DOHH2 (cell line): ENCODE measurements at regions not wholly inside any gene's neighbourhood (a gene's known extent, or its start where the extent isn't known, plus 50 kb on each side); places are given as distances from the start of the nearest gene placed in this dataset.

ENCODE experiments used
- EZH2phosphoT487 ChIP-seq: fragments of 200-600 bp; sonication (generic); IDR thresholded peaks from 2 replicates; pipeline ENCODE4 v1.6.1; 2017; ENCODE audit warnings: borderline replicate concordance, mild to moderate bottlenecking, antibody characterized with exemption, low read length, moderate library complexity, mixed read lengths
- TF ChIP-seq, protein P1 (sequence below): fragments of 200-600 bp; sonication (generic); IDR thresholded peaks from one replicate; pipeline ENCODE4 v1.5.1; 2014; ENCODE audit warnings: antibody characterized with exemption, mild to moderate bottlenecking, low read depth, low read length; ENCODE audit not compliant: poor library complexity, severe bottlenecking

DNA sequence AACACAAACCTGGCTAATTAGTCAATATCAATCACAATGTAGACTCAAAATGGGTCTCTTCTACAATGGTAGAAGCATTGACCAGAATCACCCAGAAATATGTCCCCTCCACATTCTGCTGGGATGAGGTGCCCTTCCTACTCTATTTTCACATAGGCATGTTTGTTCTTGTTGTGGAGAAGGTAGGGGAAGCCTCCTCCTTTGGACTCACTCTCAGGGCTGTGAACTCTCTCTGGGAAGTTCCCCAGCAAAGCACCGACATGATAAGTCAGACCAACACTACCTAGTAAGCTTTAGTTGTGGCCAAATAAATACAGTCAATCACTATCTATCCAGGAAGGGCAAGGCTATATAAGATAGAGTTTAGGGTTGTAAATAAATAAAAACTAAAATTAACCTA is 194.5 kb upstream of the UBL3 start:
- TF ChIP-seq, protein P1, sequence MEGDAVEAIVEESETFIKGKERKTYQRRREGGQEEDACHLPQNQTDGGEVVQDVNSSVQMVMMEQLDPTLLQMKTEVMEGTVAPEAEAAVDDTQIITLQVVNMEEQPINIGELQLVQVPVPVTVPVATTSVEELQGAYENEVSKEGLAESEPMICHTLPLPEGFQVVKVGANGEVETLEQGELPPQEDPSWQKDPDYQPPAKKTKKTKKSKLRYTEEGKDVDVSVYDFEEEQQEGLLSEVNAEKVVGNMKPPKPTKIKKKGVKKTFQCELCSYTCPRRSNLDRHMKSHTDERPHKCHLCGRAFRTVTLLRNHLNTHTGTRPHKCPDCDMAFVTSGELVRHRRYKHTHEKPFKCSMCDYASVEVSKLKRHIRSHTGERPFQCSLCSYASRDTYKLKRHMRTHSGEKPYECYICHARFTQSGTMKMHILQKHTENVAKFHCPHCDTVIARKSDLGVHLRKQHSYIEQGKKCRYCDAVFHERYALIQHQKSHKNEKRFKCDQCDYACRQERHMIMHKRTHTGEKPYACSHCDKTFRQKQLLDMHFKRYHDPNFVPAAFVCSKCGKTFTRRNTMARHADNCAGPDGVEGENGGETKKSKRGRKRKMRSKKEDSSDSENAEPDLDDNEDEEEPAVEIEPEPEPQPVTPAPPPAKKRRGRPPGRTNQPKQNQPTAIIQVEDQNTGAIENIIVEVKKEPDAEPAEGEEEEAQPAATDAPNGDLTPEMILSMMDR: no peak
- no peak for TF ChIP-seq EZH2phosphoT487
